Heart right ventricle (tissue), 16 donors: ENCODE measurements at regions not wholly inside any gene's neighbourhood (a gene's known extent, or its start where the extent isn't known, plus 50 kb on each side); places are given as distances from the start of the nearest gene placed in this dataset.
A peak's percentile ranks its signal among the peaks of the same experiment; 100 is the strongest.

ENCODE experiments used
- ATAC-seq, 8 donors: fragments of 200-7000 bp; cut with Tn5 transposase; one replicate each; pipeline ENCODE4 v1.9.1; 2020; ENCODE audit warnings: mild to moderate bottlenecking in 8 of 8, moderate library complexity in 8 of 8, moderate number of reproducible peaks in 1 of 8
- DNase-seq, 2 donors: peaks; one replicate each; pipeline ENCODE4 v3.0.0-alpha.2; 2020
- H3K27ac ChIP-seq, 10 donors: fragments of 200-600 bp; sonication (generic) in 2 of 10; one replicate each; pipeline versions ENCODE4 v1.5.0 to v1.8.0; 2020 to 2022; ENCODE audit warnings: mild to moderate bottlenecking in 3 of 10
- H3K27me3 ChIP-seq, 7 donors: fragments of 200-600 bp; one replicate each; pipeline ENCODE4 v1.8.0; 2021 to 2022; ENCODE audit warnings: mild to moderate bottlenecking in 2 of 7
- H3K36me3 ChIP-seq, 9 donors: fragments of 200-600 bp; sonication (generic) in 1 of 9; one replicate each; pipeline versions ENCODE4 v1.5.0 to v1.8.0; 2020 to 2022; ENCODE audit warnings: mild to moderate bottlenecking in 2 of 9
- H3K4me1 ChIP-seq, 9 donors: fragments of 200-600 bp; sonication (generic) in 1 of 9; one replicate each; pipeline versions ENCODE4 v1.5.0 to v1.8.0; 2020 to 2022; ENCODE audit warnings: mild to moderate bottlenecking in 4 of 9
- H3K4me3 ChIP-seq, 10 donors: fragments of 200-600 bp; sonication (generic) in 2 of 10; one replicate each; pipeline versions ENCODE4 v1.5.0 to v1.8.0; 2020 to 2022; ENCODE audit warnings: mild to moderate bottlenecking in 7 of 10, moderate library complexity in 2 of 10
- H3K9me3 ChIP-seq, 11 donors: fragments of 200-600 bp in 10 of 11; sonication (generic) in 2 of 11; one replicate each; pipeline versions ENCODE4 v1.5.0 to v1.8.0; 2013 to 2022; ENCODE audit warnings: mild to moderate bottlenecking in 2 of 11, control low read depth in 1 of 11, moderate library complexity in 1 of 11
- CTCF ChIP-seq, 9 donors: fragments of 200-600 bp; sonication (generic) in 2 of 9; IDR thresholded peaks; one replicate each; pipeline versions ENCODE4 v1.5.0 to v1.8.0; 2021 to 2022; ENCODE audit warnings: antibody characterized with exemption in 9 of 9, mild to moderate bottlenecking in 5 of 9, moderate library complexity in 1 of 9
- WGBS, 2 donors: extraction: QIAGEN DNeasy Blood & Tissue Kit; methylation state at CpG; one replicate each; pipeline ENCODE4 v1.1.7; 2013; ENCODE audit warnings: inconsistent platforms in 1 of 2; 5-methylcytosine and 5-hydroxymethylcytosine counted together
- intact Hi-C, 10 donors: fragments of 100-400 bp; cut with DNase I; formaldehyde crosslinking; loops; one replicate each; pipeline versions ENCODE4 v1.11.1 to v1.14.2; 2022
- donor health status: Arrhythmogenic right ventricular cardiomyopathy.
- donor health status: ischemic (EF 13 %, LVEDD 7.1; RV severe dilation, severe dysfunction).
- donor health status: healthy with polysubstance abuse.
- donor health status: DM: no; HTN: yes; CAD: no.
- donor health status: DM: no; HTN: no; CAD: no.
- donor health status: ischemic (EF 25% LVEDD 6.9; RV normal size, moderate dysfunction).
- donor health status: ischemic (EF 25% LVEDD 5.7; RV mildly dilated, moderate dysfunction).
- donor health status: healthy.
- donor health status: DM: yes; HTN: yes; CAD: no.
- donor health status: Ischemic cardiomyopathy.
- donor health status: ischemic (EF 35%, LVEDD 5.7; RV mildly dilated, moderate dysfunction).
- donor health status: nonischemic (EF 11% LVEDD 7.7; RV severe dilation, severe dysfunction).
- donor health status: DM: yes; HTN: yes; CAD: no.
- donor health status: PGD.
- donor health status: ischemic (EF 29% LVEDD 5.4; RV normal size, mild dysfunction).
- donor health status: nonischemic (EF 23%, LVEDD 6.1; RV moderate dilation, normal function).

GRCh38 chr1:57772580-57773195, 348.8 kb upstream of the DAB1 start:
- Histone ChIP-seq H3K4me3 (no peak overlapping the region), H3K9me3 (peaks cover 0 to 5% (median 0%) of the 10 kb centered on the region in 11 donors), H3K27ac (no peak overlapping the region), H3K4me1 (no peaks in the 10 kb centered on the region), H3K27me3 (no peaks in the 10 kb centered on the region), H3K36me3 (no peaks in the 10 kb centered on the region)
- 53 to 56% methylated on average over 1 of the region's 1 CpG for WGBS, 2 donors
- DNase-seq (no peak), ATAC-seq (no peak)
- TF ChIP-seq CTCF (IDR thresholded peaks at IDR 0.05) = no peak
- intact Hi-C loops = no loop called here

GRCh38 chr1:57770772-57771171, 346.9 kb upstream of the DAB1 start:
- H3K9me3 ChIP-seq = peaks cover 0 to 5% (median 0%) of the 10 kb centered on the region in 11 donors
- intact Hi-C loops = no loop called here
- H3K27me3 ChIP-seq = no peaks in the 10 kb centered on the region
- no peak for DNase-seq
- H3K4me1 ChIP-seq = no peaks in the 10 kb centered on the region
- WGBS, 2 donors = 74 to 92% methylated on average over 4 of the region's 4 CpGs
- peak in 2 of 9 donors; percentile 9 to 24 for TF ChIP-seq CTCF (IDR thresholded peaks at IDR 0.05)
- no peak for ATAC-seq
- no peak overlapping the region for H3K27ac ChIP-seq
- H3K36me3 ChIP-seq = no peaks in the 10 kb centered on the region
- H3K4me3 ChIP-seq = no peak overlapping the region

GRCh38 chr1:57770236-57770635, 346.4 kb upstream of the DAB1 start:
- no peaks in the 10 kb centered on the region for H3K36me3 ChIP-seq
- ATAC-seq (no peak), DNase-seq (no peak)
- 92% methylated on average over 1 of the region's 1 CpG for WGBS, 2 donors
- TF ChIP-seq CTCF (IDR thresholded peaks at IDR 0.05) = no peak
- H3K4me3 ChIP-seq = no peak overlapping the region
- H3K27ac ChIP-seq = no peak overlapping the region
- H3K27me3 ChIP-seq = no peaks in the 10 kb centered on the region
- no peaks in the 10 kb centered on the region for H3K4me1 ChIP-seq
- intact Hi-C loops = no loop called here
- H3K9me3 ChIP-seq = peaks cover 0 to 5% (median 0%) of the 10 kb centered on the region in 11 donors

- H3K9me3 ChIP-seq = no peaks in the 10 kb centered on the region
- DNase-seq (no peak), ATAC-seq (no peak)
- no peak for TF ChIP-seq CTCF (IDR thresholded peaks at IDR 0.05)
- no peaks in the 10 kb centered on the region for H3K36me3 ChIP-seq
- H3K27me3 ChIP-seq = no peaks in the 10 kb centered on the region
- 26 to 35% methylated on average over 8 of the region's 8 CpGs for WGBS, 2 donors
- H3K4me3 ChIP-seq = no peak overlapping the region
- intact Hi-C loops = loop anchor here in 1 of 10 donors (10.0 kb wide), 1 partner anchor 63 kb away; no protein-coding TSS in a partner anchor
- H3K4me1 ChIP-seq = no peaks in the 10 kb centered on the region
- H3K27ac ChIP-seq = no peak overlapping the region
Measured at GRCh38 chr1:57761628-57762027, 337.8 kb upstream of the DAB1 start.
